Mucosa of stomach (tissue), 1 donor: ENCODE measurements at regions not wholly inside any gene's neighbourhood (a gene's known extent, or its start where the extent isn't known, plus 50 kb on each side); places are given as distances from the start of the nearest gene placed in this dataset.

Experiments
- H3K27me3 ChIP-seq: one replicate; pipeline ENCODE4 v1.7.0; 2013; ENCODE audit warnings: mild to moderate bottlenecking, low read length; ENCODE audit not compliant: control insufficient read depth, insufficient read depth
- H3K36me3 ChIP-seq: one replicate; pipeline ENCODE4 v1.7.0; 2013; ENCODE audit warnings: low read length; ENCODE audit not compliant: control insufficient read depth, insufficient read depth
- H3K4me1 ChIP-seq: one replicate; pipeline ENCODE4 v1.7.0; 2013; ENCODE audit warnings: mild to moderate bottlenecking, low read length; ENCODE audit not compliant: control insufficient read depth, insufficient read depth
- H3K4me3 ChIP-seq: one replicate; pipeline ENCODE4 v1.7.0; 2013; ENCODE audit warnings: low read length
- H3K9ac ChIP-seq: one replicate; pipeline ENCODE4 v1.7.0; 2013; ENCODE audit warnings: mild to moderate bottlenecking, low read length, moderate library complexity
- H3K9me3 ChIP-seq: one replicate; pipeline ENCODE4 v1.7.0; 2013; ENCODE audit warnings: mild to moderate bottlenecking, low read length, moderate library complexity; ENCODE audit not compliant: control insufficient read depth
- donor health status: Pancreatic carcinoma.

- H3K4me1 ChIP-seq = peaks cover 53% of the 10 kb centered on the region
- H3K36me3 ChIP-seq = no peaks in the 10 kb centered on the region
- H3K9ac ChIP-seq = peak overlapping the region; percentile 13
- no peaks in the 10 kb centered on the region for H3K27me3 ChIP-seq
- H3K4me3 ChIP-seq = no peak overlapping the region
- no peaks in the 10 kb centered on the region for H3K9me3 ChIP-seq
Observed at GRCh38 chr20:19887556-19888268, 129.4 kb upstream of the NAA20 start.

GRCh38 chr20:19888269-19888671, 128.9 kb upstream of the NAA20 start:
- no peaks in the 10 kb centered on the region for H3K36me3 ChIP-seq
- no peak overlapping the region for H3K9ac ChIP-seq
- H3K4me1 ChIP-seq = peaks cover 53% of the 10 kb centered on the region
- H3K9me3 ChIP-seq = no peaks in the 10 kb centered on the region
- H3K4me3 ChIP-seq = no peak overlapping the region
- H3K27me3 ChIP-seq = no peaks in the 10 kb centered on the region

- H3K4me3 ChIP-seq = no peak overlapping the region
- no peaks in the 10 kb centered on the region for H3K27me3 ChIP-seq
- H3K9ac ChIP-seq = peak overlapping the region; percentile 19
- peaks cover 53% of the 10 kb centered on the region for H3K4me1 ChIP-seq
- H3K9me3 ChIP-seq = no peaks in the 10 kb centered on the region
- H3K36me3 ChIP-seq = no peaks in the 10 kb centered on the region
Observed at GRCh38 chr20:19889011-19889953, 127.9 kb upstream of the NAA20 start.

GRCh38 chr20:19890445-19891051, 126.6 kb upstream of the NAA20 start:
- H3K36me3 ChIP-seq = no peaks in the 10 kb centered on the region
- H3K9me3 ChIP-seq = no peaks in the 10 kb centered on the region
- H3K4me1 ChIP-seq = peaks cover 50% of the 10 kb centered on the region
- H3K27me3 ChIP-seq = no peaks in the 10 kb centered on the region
- H3K9ac ChIP-seq = peak overlapping the region; percentile 33
- H3K4me3 ChIP-seq = no peak overlapping the region

GRCh38 chr20:19893356-19893755, 123.8 kb upstream of the NAA20 start:
- Histone ChIP-seq H3K36me3 (no peaks in the 10 kb centered on the region), H3K4me1 (peaks cover 28% of the 10 kb centered on the region), H3K9ac (no peak overlapping the region)

GRCh38 chr20:19895761-19896160, 121.4 kb upstream of the NAA20 start:
- no peaks in the 10 kb centered on the region for H3K27me3 ChIP-seq
- no peak overlapping the region for H3K9ac ChIP-seq
- no peaks in the 10 kb centered on the region for H3K9me3 ChIP-seq
- H3K4me3 ChIP-seq = no peak overlapping the region
- H3K4me1 ChIP-seq = peaks cover 5% of the 10 kb centered on the region
- H3K36me3 ChIP-seq = no peaks in the 10 kb centered on the region

More at GRCh38 chr20:19893356-19893755, 123.8 kb upstream of the NAA20 start:
- Histone ChIP-seq H3K4me3 (no peak overlapping the region), H3K9me3 (no peaks in the 10 kb centered on the region), H3K27me3 (no peaks in the 10 kb centered on the region)

- H3K4me1 ChIP-seq = no peaks in the 10 kb centered on the region
Observed at GRCh38 chr20:19897891-19898290, 119.3 kb upstream of the NAA20 start.

GRCh38 chr20:19901226-19901625, 115.9 kb upstream of the NAA20 start:
- no peaks in the 10 kb centered on the region for H3K4me1 ChIP-seq
- no peaks in the 10 kb centered on the region for H3K36me3 ChIP-seq
- no peaks in the 10 kb centered on the region for H3K9me3 ChIP-seq
- H3K27me3 ChIP-seq = no peaks in the 10 kb centered on the region
- no peak overlapping the region for H3K4me3 ChIP-seq
- no peak overlapping the region for H3K9ac ChIP-seq

More at GRCh38 chr20:19897891-19898290, 119.3 kb upstream of the NAA20 start:
- Histone ChIP-seq H3K4me3 (no peak overlapping the region), H3K27me3 (no peaks in the 10 kb centered on the region), H3K36me3 (no peaks in the 10 kb centered on the region), H3K9me3 (no peaks in the 10 kb centered on the region), H3K9ac (no peak overlapping the region)

- Histone ChIP-seq H3K4me3 (no peak overlapping the region), H3K9me3 (no peaks in the 10 kb centered on the region), H3K4me1 (no peaks in the 10 kb centered on the region), H3K27me3 (no peaks in the 10 kb centered on the region), H3K36me3 (no peaks in the 10 kb centered on the region), H3K9ac (no peak overlapping the region)
Observed at GRCh38 chr20:19903168-19903811, 113.9 kb upstream of the NAA20 start.

GRCh38 chr20:19907326-19908056, 109.7 kb upstream of the NAA20 start:
- no peaks in the 10 kb centered on the region for H3K27me3 ChIP-seq
- no peaks in the 10 kb centered on the region for H3K4me1 ChIP-seq
- H3K9me3 ChIP-seq = no peaks in the 10 kb centered on the region
- H3K36me3 ChIP-seq = no peaks in the 10 kb centered on the region
- H3K9ac ChIP-seq = no peak overlapping the region
- H3K4me3 ChIP-seq = no peak overlapping the region

- Histone ChIP-seq H3K36me3 (no peaks in the 10 kb centered on the region), H3K9ac (no peak overlapping the region), H3K4me3 (no peak overlapping the region), H3K4me1 (no peaks in the 10 kb centered on the region), H3K9me3 (no peaks in the 10 kb centered on the region), H3K27me3 (no peaks in the 10 kb centered on the region)
Observed at GRCh38 chr20:19908576-19908975, 108.6 kb upstream of the NAA20 start.
